KMS-11 (cell line): ENCODE measurements at regions not wholly inside any gene's neighbourhood (a gene's known extent, or its start where the extent isn't known, plus 50 kb on each side); places are given as distances from the start of the nearest gene placed in this dataset.

Experiments used
- H2AFZ ChIP-seq: fragments of 200-600 bp; sonication (generic); 2 replicates; pipeline ENCODE4 v1.6.1; 2016; ENCODE audit warnings: antibody characterized with exemption, mixed run types, low read depth
- H3K27ac ChIP-seq: fragments of 200-600 bp; sonication (generic); 2 replicates; pipeline ENCODE4 v1.6.1; 2016; ENCODE audit warnings: mild to moderate bottlenecking, mixed run types
- H3K27me3 ChIP-seq: fragments of 200-600 bp; sonication (generic); 2 replicates; pipeline ENCODE4 v1.6.1; 2017; ENCODE audit warnings: mild to moderate bottlenecking, low read depth, mixed run types, moderate library complexity; ENCODE audit not compliant: insufficient read depth
- H3K36me3 ChIP-seq: fragments of 200-600 bp; sonication (generic); 2 replicates; pipeline ENCODE4 v1.6.1; 2017; ENCODE audit warnings: mild to moderate bottlenecking, mixed run types; ENCODE audit not compliant: insufficient read depth
- H3K4me1 ChIP-seq: fragments of 200-600 bp; sonication (generic); 2 replicates; pipeline ENCODE4 v1.6.1; 2016; ENCODE audit warnings: mild to moderate bottlenecking, low read depth, mixed run types; ENCODE audit not compliant: poor library complexity, severe bottlenecking
- H3K4me2 ChIP-seq: fragments of 200-600 bp; sonication (generic); 2 replicates; pipeline ENCODE4 v1.7.0; 2016; ENCODE audit warnings: mild to moderate bottlenecking, mixed run types
- H3K4me3 ChIP-seq: fragments of 200-600 bp; sonication (generic); IDR thresholded peaks from 2 replicates; pipeline ENCODE4 v1.6.1; 2017; ENCODE audit warnings: low read depth, low read length, mixed read lengths; ENCODE audit not compliant: insufficient read depth
- H3K79me2 ChIP-seq: fragments of 200-600 bp; sonication (generic); 2 replicates; pipeline ENCODE4 v1.6.1; 2016; ENCODE audit warnings: low read depth, mixed run types; ENCODE audit not compliant: insufficient read depth
- H3K9ac ChIP-seq: fragments of 200-600 bp; sonication (generic); 2 replicates; pipeline ENCODE4 v1.6.1; 2016; ENCODE audit warnings: mild to moderate bottlenecking, mixed run types
- H4K20me1 ChIP-seq: fragments of 200-600 bp; sonication (generic); 2 replicates; pipeline ENCODE4 v1.6.1; 2016; ENCODE audit warnings: mild to moderate bottlenecking, mixed run types; ENCODE audit not compliant: insufficient read depth
- CTCF ChIP-seq: fragments of 200-600 bp; sonication (generic); conservative IDR thresholded peaks from 2 replicates; pipeline ENCODE4 v1.6.1; 2017; ENCODE audit warnings: low read depth, mild to moderate bottlenecking, antibody characterized with exemption, low read length, moderate library complexity, mixed read lengths

GRCh38 chr2:147392180-147392579 lies 452.6 kb upstream of the ACVR2A start:
- Histone ChIP-seq H3K79me2 (no peaks in the 10 kb centered on the region), H2AFZ (no peak overlapping the region), H3K4me2 (no peak overlapping the region), H3K4me1 (no peaks in the 10 kb centered on the region), H3K27me3 (no peaks in the 10 kb centered on the region), H3K9ac (no peak overlapping the region), H3K36me3 (no peaks in the 10 kb centered on the region), H4K20me1 (no peaks in the 10 kb centered on the region), H3K27ac (no peak overlapping the region), H3K4me3 (no peak overlapping the region)
- no peak for TF ChIP-seq CTCF

GRCh38 chr2:147390475-147390874 lies 454.4 kb upstream of the ACVR2A start:
- Histone ChIP-seq H3K4me1 (no peaks in the 10 kb centered on the region), H3K4me3 (no peak overlapping the region), H3K9ac (no peak overlapping the region), H3K36me3 (no peaks in the 10 kb centered on the region), H2AFZ (no peak overlapping the region), H3K27ac (no peak overlapping the region), H3K79me2 (no peaks in the 10 kb centered on the region), H3K4me2 (no peak overlapping the region), H3K27me3 (no peaks in the 10 kb centered on the region), H4K20me1 (no peaks in the 10 kb centered on the region)
- TF ChIP-seq CTCF = no peak

- Histone ChIP-seq H3K4me3 (no peak overlapping the region), H3K27me3 (no peaks in the 10 kb centered on the region), H4K20me1 (no peaks in the 10 kb centered on the region), H3K9ac (no peak overlapping the region), H3K79me2 (no peaks in the 10 kb centered on the region), H3K36me3 (no peaks in the 10 kb centered on the region), H3K4me1 (no peaks in the 10 kb centered on the region), H2AFZ (no peak overlapping the region), H3K27ac (no peak overlapping the region), H3K4me2 (no peak overlapping the region)
- no peak for TF ChIP-seq CTCF
These were observed 455.6 kb upstream of the ACVR2A start for GRCh38 chr2:147389218-147389617.

- Histone ChIP-seq H3K79me2 (no peaks in the 10 kb centered on the region), H4K20me1 (no peaks in the 10 kb centered on the region), H3K4me1 (no peaks in the 10 kb centered on the region), H3K36me3 (no peaks in the 10 kb centered on the region), H3K27ac (no peak overlapping the region), H3K4me3 (no peak overlapping the region), H2AFZ (no peak overlapping the region), H3K27me3 (no peaks in the 10 kb centered on the region), H3K4me2 (no peak overlapping the region), H3K9ac (no peak overlapping the region)
- TF ChIP-seq CTCF = no peak
These were observed 456.6 kb upstream of the ACVR2A start for GRCh38 chr2:147388217-147388616.

GRCh38 chr2:147386284-147386683 lies 458.5 kb upstream of the ACVR2A start:
- H3K27ac ChIP-seq = no peak overlapping the region
- no peaks in the 10 kb centered on the region for H3K79me2 ChIP-seq
- no peak overlapping the region for H2AFZ ChIP-seq
- no peaks in the 10 kb centered on the region for H4K20me1 ChIP-seq
- no peaks in the 10 kb centered on the region for H3K27me3 ChIP-seq
- H3K9ac ChIP-seq = no peak overlapping the region
- no peak overlapping the region for H3K4me2 ChIP-seq
- H3K4me3 ChIP-seq = no peak overlapping the region
- TF ChIP-seq CTCF = no peak
- no peaks in the 10 kb centered on the region for H3K4me1 ChIP-seq
- no peaks in the 10 kb centered on the region for H3K36me3 ChIP-seq
